SH-SY5Y (cell line): ENCODE measurements at regions not wholly inside any gene's neighbourhood (a gene's known extent, or its start where the extent isn't known, plus 50 kb on each side); places are given as distances from the start of the nearest gene placed in this dataset.

ENCODE experiments used
- GATA2 ChIP-seq: IDR thresholded peaks from 2 replicates; pipeline ENCODE4 v1.6.1; 2011; ENCODE audit warnings: mild to moderate bottlenecking, low read depth, low read length
- GATA3 ChIP-seq: IDR thresholded peaks from 2 replicates; pipeline ENCODE4 v1.6.1; 2011; ENCODE audit warnings: low read depth, mild to moderate bottlenecking, low read length, moderate library complexity

DNA sequence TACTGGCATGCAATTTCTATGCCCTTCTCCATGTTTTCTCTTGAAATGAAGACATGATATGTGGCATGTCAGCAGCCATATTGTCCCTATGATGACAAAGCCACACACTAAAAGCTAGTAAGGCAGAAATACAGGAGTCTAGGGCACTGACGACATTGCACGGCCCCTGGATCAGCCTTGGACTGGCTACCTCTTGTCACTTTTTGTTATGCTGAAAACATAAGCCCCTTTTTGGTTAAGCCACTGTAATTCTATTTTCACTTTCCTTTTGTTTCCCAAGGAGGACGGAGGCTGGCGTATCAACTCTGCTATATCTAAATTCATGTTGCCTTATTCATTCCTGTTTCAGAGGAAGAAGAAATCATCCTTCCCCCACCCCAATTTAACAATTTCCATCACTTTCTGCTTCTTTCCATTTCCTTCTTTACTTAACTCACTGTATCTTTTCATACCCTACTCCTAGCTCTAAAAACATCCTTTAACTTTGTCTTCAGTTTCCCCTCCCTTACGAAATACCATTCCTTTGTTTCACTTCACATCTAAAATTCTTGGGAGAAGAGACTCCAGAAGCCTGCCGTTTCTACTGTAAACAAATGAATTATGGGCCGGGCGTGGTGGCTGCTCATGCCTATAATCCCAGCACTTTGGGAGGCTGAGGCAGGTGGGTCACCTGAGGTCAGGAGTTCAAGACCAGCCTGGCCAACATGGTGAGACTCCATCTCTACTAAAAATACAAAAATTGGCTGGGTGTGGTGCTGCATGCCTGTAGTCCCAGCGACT lies 364.1 kb downstream of the PCNX1 start:
- no peak for TF ChIP-seq GATA2
- no peak for TF ChIP-seq GATA3

DNA sequence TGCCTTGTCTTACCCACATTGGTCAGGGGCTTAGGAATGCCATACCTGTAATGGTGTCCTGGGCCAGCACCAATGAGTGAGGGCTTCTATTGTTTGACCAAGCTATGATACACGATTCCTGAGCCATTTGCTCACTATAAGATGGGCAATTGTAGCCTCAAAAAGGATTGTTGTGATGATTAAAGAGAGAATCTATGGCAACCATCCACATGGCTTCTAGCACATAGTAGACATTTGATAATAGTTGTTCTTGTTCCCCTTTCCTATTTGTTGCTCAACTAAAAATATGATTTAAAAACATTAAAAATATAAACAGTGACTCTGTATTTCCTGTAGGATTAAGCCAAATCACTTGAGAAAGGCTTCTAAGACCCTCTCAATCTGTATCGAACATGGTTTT lies 366.1 kb downstream of the PCNX1 start:
- no peak for TF ChIP-seq GATA2
- no peak for TF ChIP-seq GATA3

DNA sequence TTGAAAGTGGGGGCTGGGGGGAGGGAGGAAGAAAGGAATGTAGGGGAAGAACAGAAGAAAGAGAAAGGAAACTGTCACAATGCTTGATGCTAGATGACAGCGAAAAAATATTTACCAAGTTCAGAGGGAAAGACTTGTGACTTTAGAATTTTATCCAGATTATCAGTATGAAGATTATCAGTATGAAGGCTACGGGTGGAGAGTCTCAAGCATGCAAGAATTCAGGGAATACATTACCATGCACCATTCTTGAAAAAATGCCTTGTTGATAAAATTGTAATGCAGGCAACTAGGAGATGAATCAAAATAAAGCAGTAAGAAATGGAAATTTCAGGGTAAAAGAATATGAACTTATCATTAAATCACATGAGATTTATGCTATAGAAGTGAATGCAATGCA lies 376.8 kb downstream of the PCNX1 start:
- TF ChIP-seq GATA2 (no peak), GATA3 (no peak)

DNA sequence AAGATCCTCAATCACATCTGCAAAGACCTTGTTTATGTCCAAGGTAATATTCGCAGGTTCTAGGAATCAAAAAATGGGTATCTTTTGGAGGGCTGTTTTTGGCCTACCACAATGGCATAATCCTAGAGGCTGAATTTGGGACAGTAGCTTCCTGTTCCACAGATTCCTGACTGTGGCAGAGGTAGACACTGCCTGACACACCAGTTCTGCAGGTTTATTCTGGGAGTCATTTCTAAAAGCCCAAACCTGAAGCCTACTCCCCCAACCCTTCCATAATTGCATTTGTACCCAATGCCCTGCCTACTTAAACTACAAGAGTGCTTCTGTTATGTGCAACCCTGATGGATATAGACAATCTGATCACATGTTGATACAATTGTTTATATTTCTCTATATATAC lies 378.9 kb downstream of the PCNX1 start:
- TF ChIP-seq GATA2 (no peak), GATA3 (no peak)

DNA sequence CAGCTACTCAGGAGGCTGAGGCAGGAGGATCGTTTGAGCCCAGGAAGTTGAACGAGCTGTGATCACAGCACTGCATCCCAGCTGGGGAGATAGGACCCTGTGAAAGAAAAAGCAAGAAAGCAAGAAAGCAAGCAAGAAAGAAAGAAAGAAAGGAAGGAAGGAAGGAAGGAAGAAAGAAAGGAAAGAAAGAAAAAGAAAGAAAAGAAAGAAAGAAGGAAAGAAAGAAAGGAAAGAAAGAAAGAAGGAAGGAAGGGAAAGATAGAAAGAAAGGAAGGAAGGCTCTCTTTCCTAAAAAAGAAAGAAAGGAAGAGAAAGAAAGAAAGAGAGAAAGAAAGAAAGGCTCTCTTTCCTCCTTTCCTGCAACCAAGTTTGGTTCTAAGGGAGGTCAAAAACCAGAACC lies 380.3 kb downstream of the PCNX1 start:
- TF ChIP-seq GATA3 (no peak), GATA2 (no peak)

DNA sequence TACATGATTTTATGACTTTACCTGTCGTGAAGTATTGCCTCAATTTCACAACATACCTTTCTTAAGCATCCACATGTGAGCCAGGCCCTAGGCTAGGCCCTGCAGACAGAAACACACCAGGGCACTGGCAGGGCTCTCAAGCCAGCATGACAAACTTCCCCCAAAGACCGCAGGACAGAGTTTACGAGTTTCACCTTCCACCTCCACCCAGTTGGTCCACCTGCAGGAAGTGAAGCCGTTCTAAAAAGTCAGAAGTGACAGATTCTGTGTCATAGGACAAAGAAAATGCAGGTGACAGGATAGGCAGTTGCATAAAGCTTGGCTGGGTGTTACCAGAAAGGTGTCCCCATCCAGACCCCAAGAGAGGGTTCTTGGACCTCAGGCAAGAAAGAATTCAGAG lies 382.3 kb downstream of the PCNX1 start:
- no peak for TF ChIP-seq GATA3

DNA sequence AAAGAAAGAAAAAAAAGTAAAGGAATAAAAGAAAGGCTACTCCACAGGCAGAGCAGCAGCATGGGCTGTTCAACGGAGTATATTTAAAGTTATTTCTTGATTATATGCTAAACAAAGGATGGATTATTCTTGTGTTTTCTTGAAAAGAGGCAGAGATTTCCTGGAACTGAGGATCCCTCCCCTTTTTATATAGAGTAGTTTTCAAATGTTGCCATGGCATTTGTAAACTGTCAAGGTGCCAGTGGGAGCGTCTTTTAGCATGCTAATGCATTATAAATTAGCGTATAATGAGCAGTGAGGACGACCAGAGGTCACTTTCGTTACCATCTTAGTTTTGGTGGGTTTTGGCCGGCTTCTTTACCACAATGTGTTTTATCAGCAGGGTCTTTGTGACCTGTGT lies 383.0 kb downstream of the PCNX1 start:
- TF ChIP-seq GATA2, result no peak
- TF ChIP-seq GATA3, result no peak

DNA sequence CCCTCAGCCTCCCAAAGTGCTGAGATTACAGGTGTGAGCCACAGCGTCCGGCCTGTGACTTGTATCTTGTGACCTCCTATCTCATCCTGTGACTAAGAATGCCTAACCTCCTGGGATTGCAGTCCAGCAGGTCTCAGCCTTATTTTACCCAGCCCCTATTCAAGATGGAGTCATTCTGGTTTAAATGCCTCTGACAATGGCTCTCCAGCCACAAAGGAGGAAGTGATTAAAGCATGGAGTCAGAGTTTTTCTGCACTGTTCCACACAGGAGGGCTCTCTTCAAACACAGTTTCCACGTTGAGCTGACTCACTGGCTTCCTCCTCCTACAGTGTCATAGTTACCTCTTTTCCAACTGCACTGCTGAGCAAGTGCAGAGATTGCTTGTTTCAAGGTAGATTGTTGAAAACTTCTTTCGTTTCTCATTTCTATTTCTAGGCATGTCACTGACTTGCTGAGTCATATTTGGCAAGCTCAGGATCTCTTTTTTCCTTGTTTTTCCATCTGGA lies 383.8 kb downstream of the PCNX1 start:
- no peak for TF ChIP-seq GATA3
- no peak for TF ChIP-seq GATA2

DNA sequence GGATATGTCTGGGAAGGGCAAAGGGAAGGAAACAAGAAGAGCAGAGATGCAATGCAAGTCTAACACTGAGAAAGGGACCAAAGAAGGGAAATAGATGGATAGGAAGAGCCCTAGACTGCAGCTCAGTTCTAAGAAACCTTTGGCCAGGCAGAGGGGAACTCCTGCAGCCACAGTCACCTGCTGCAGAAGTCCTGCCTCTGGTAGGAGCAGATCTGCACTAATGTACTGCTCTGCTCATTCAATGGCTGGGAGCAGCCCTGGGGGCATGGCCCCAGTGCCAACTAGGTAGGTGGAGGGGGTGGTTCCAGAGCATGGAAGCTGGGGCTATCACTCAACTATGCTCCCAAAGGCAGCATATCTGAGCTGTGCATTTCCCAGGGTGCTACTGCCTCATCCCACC lies 388.9 kb downstream of the PCNX1 start:
- TF ChIP-seq GATA3 (no peak), GATA2 (no peak)

DNA sequence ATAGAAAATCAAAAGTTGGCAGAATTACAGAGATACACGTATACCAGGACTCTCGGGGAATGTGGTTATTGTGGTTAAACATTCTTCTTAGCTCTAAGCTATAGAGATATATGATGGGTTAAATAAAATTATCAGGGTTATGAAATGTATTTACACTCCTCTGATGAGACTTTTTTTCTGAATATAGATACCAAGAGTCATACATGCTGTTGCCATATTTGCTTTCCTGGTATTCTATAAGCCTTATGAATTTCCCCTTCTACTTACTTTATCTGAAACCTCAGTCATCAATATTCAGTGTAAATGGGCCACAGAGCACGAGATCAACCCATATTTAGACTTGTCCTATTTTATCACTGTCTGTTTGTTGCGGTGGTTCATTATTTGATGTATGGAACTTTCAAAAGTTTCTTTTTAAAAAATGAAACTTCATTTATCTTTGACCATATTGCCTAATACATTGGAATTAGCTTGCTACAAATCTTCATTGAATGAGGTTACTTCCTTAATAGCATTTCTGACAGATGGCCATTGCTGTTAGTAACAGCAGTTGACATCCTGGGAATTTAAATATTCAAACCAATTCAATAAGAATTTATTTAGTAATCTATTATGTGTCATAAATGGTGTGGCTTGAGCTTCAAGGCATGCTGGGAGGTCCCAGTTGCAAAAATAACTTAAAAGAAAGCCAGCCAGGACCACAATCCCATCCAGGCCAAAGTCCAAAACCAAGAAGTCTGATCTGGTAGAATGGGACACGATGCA lies 393.5 kb downstream of the PCNX1 start:
- no peak for TF ChIP-seq GATA2
- no peak for TF ChIP-seq GATA3

DNA sequence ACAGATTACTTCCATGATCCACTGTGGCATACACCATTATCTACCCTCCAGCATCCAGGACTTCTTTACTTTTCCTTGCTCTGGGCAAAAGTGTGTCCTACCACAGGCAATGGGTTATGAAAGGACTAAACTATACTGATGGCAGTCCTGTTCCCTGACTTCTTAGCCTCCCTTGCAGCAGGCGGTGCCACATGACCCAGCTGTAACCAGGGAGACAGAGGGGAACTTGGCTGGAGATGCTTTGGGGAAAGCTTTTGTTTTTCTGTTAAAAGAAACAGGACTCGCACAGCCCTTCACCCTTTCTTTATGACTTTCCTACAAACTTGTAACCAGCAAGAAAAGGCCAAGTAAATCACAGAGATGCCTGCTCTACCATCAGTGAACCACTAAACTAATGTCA lies 394.4 kb downstream of the PCNX1 start:
- TF ChIP-seq GATA2, result no peak
- TF ChIP-seq GATA3, result no peak

DNA sequence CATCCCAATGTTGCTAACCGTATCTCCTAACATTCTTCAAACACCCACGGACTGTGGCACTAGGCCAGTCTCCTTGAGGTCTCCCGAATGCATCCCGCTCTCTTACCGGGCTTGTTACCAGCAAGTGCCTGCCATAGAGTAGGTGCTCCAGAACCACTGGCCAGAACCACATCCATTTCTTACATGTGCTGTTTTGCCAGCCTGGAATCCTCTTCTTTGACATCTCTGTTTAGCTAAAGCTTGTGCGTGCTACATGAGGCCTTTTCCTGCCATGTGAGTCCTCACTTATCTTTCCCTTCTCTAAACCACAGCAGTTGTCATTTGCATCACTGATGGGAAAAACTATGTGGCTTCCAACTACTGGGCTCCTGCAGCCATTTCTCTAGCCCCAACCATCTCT lies 397.4 kb downstream of the PCNX1 start:
- TF ChIP-seq GATA2 (no peak), GATA3 (no peak)

DNA sequence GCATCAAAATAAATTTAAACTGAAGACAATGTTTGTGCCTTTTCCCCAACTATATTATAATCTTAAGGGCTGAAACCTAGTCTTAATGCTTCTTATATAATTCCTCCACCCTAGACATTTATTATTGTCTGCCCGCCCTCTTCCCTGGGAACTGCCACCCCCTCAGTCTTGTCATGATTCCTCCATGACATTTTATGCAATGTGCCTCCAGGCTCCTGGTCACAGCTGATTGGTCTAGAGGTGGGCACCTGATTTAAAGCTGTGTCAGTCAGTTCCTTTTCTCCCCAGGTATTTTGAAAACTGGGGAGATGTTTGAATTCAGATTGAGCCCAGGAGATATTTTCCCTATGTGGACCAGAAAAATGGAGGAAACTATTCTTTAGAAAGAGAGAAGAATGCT lies 401.4 kb downstream of the PCNX1 start:
- TF ChIP-seq GATA3, result no peak
- TF ChIP-seq GATA2, result no peak

DNA sequence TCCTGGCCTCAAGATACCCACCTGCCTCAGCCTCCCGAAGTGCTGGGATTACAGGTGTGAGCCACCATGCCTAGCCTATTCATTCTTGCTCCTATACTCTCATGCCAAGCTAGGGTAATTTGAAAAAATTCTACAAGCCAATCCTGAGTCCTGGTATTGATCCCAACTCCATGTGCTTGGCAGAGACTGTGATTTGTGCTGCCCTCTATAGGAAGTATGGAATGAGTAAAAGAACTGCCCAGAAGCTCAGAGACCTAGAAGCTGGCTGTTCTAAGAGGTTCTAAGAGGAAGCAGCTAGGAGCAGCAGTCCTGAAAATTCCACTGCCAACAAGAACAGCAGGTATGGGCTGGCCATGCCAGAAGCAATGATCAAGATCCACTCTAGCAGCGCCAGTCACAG lies 402.5 kb downstream of the PCNX1 start:
- no peak for TF ChIP-seq GATA2
- TF ChIP-seq GATA3, result no peak

DNA sequence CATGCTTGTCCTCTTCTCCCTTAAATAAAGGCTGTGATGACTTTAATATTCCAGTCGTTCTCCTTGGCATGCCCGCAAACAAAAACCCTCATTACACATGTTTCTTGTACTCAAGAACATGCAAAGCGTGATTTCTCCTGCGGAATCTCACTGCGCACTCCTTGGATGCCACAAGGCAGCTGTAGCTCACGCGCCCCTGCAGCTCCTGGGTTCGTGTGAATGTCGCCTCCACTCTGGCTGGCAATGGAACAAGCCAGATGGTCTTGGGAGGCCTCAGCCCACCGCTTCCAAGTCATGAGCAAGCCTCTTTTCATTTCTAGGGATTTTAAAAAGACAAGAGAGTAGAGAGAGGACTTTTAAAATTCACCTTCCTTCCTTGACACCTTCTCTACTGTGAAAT lies 403.8 kb downstream of the PCNX1 start:
- no peak for TF ChIP-seq GATA3
